Stimulated activated CD4-positive, alpha-beta T cell treated with anti-CD3 and anti-CD28 coated beads, Interleukin-15, amount 100 ng/mL, for 48 hours (primary cell): ENCODE measurements at regions not wholly inside any gene's neighbourhood (a gene's known extent, or its start where the extent isn't known, plus 50 kb on each side); places are given as distances from the start of the nearest gene placed in this dataset.
"Not testable (repeated sequence)": the region's sequence is repeated elsewhere in the genome, so short reads cannot be mapped to it uniquely, and the experiment has no call there.

ENCODE experiments used
- DNase-seq, 2 donors: peaks; one replicate each; pipeline ENCODE4 v3.0.0-alpha.2; 2020; ENCODE audit warnings: low read depth in 2 of 2

DNA sequence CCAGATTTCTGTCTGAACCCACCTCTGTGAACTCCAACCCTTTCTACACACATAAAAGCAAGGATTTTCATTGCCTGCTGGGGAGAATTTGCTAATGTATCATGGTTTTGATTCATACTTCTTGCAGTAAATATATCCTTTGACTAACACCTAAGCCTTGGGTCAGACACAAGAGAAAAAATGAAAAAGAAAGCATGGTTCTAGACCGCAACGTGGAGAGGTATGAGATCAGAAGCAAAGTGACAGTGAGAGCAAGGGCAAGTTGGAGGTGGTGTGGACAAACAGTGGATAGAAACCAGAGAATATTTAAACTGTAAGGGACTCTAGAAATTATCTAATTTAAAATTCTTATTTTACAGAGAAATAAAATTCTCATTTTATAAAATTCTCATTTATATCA is 212.9 kb upstream of the SEMA6A start:
- no peak for DNase-seq

DNA sequence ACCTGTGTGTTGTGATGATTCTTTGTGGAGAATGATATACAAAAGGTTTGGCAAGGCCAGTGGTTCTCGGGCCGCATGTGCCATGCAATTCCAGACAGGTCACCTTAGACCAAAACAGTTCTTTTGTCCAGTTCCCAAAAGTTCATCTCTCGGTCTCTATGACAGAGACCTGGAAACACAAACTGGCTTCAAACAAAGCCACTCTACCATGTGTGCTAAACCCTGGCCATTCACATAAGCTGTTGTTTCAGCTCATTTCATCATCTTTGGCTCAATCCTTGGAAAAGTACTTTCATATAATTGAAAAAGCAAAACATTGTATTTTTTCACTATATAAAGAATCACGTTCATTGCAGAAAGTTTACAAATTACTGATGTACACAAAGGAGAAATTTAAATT is 210.5 kb upstream of the SEMA6A start:
- no peak for DNase-seq

DNA sequence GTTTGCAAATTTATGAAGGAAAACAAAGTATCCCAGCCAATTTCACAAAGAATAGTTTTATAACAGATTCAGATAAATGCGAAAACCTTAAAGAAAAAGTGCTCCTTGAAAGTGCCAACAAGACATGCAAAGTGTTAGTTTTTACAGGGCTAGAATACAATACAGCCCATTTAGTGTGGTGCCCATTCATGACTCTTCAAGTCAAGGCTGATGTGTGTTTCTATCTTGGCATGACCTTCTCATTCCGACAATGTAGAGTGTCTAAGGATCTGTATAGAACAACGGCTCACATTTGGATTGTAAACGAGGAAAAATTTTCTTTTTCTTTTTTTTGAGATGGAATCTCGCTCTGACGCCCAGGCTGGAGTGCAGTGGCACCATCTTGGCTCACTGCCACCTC is 205.2 kb upstream of the SEMA6A start:
- DNase-seq, result no peak

DNA sequence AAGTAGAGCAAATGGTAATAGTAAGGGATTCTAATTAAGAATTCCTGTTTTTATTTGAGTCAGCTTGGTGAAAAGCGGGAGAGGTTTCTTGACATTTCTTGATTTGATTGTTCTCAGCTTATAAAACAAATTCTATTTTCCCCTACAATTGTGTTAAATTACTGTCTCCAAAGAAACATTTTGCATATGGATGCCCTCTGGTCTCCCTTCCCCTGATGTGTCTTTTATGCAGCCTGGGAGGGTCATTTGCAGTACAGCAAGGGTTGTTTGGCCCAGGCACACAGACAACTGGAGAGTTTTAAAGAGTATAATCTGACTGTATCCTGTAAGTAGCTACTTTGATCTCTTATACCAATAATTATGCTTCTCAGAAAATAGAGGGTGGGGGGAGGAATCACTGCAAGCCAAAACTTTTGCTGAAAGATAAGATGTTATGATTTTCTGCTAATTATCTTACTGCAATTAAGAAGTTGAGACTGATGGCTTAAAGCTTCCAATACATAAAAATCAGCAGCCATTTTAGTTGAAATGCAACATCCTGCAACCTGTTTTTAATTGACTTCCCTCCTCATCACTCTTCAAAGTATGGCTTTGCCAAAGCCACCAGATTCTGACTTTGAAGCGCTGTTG is 204.1 kb upstream of the SEMA6A start:
- no peak for DNase-seq

DNA sequence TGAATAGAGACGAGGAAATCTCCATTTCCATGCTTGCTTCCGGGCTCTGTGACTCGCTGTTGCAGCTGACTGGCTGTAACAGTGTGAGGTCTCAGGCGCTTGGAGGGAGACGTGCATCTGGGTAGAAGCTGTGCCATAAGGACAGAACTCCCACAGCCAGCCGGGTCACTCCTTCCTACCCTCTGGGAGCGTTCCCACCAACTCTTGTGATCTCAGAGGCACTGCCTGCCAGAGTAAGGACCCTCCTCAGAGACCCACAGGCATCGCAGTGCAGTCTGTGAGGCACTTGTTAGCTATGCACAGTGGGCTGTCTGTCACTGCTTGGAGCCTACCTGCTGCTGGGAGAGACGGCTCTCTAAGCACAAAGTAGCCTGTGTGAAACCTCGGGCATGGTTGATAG is 203.4 kb upstream of the SEMA6A start:
- DNase-seq, result no peak

DNA sequence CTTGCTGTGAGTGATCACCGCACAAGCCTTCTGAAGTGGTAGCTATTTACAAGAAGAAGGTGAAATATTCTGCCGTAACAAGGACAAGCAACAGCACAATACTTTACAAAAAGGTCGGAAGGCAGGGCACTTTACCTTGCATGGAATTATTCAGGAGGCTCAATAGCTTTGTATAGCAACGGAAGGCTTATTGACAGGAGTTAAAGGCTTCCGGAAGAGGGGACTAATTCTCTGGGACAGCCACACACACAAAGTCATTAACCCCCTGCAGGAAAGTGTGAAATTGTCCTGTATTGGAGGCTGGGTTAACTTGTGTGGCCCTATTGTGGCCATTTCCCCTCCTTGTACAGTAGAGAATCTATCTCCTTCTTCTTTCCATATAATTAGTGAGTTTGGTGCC is 199.3 kb upstream of the SEMA6A start:
- no peak for DNase-seq

DNA sequence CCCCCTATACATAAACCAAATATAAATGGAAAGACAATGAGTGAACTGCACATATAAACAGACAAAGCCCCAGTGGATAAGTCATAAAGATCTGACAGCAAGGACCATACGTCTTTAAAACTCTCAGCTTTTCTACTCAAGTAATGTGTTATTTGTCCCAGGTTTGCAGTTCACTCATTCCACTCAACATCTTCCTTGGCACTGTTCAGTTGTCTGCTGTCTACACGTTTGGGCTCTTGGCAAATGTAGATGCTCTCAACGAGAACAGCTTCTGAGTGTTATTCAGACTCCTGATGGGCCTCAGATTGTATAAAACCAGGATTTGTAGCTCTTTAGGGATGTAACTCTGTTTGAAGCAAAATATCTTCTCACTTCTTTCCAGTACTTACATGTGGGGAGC is 198.2 kb upstream of the SEMA6A start:
- DNase-seq, result no peak

DNA sequence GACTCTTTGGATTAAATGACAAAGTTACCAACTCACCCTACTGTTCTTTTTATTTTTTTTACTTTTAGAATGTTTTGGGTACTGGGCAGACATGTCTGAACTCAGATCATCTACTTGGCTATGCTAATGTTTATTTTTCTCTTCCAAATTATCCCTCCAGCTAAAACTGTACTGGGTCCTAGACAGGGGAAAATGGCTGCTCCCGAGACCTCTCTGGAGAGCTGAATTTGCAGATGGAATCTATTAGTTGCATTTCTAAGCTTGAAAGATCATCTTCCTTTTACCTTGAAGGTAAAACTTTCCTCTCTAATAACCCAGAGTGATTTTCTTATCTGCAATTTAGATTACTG is 197.5 kb upstream of the SEMA6A start:
- DNase-seq, result no peak

DNA sequence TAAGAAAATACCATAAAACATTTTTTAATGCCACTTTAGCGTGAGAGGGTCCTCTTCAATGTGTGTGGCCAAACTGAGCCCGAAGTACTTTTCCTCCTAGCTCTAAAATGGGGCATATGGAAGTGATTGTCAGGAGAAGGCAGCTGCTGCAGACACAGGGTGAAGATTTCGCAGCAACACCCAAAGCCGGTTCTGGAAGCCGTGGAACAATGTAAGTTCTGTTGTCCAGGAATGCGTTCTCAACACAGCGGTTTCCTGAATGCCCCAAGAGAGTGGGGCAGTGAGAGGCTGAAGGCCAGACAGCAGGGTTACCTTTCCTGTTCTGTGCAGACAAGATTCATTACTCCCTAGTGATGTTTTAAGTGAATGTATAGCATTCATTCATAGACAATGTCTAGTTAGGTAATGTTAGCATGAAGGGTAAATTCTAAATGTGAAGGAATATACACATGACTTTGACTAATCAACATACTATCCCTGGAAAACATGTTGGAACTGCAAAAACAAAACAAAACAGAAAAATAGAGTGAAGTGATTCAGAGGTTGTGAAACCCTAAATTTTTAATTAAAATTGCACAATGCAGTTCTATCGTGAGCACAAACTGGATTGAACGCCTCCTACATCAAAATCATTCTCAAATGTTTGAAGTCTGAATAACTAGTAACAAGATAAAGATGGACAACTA is 197.0 kb upstream of the SEMA6A start:
- DNase-seq, result no peak

DNA sequence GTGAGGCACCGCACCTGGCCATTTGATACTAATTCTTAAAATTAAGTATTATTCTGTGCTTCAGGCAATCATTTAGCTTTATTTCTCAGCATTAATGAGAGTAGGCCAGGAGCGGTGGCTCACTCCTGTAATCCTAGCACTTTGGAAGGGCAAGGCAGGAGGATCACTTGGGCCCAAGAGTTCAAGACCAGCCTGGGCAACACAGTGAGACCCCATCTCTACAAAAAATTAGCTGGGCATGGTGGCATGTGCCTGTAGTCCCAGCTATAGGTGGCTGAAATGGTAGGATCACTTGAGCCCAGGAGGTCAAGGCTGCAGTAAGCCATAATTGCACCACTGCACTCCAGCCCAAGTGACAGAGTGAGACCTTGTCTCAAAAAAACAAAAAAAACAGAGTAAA is 195.3 kb upstream of the SEMA6A start:
- not testable (repeated sequence) for DNase-seq

DNA sequence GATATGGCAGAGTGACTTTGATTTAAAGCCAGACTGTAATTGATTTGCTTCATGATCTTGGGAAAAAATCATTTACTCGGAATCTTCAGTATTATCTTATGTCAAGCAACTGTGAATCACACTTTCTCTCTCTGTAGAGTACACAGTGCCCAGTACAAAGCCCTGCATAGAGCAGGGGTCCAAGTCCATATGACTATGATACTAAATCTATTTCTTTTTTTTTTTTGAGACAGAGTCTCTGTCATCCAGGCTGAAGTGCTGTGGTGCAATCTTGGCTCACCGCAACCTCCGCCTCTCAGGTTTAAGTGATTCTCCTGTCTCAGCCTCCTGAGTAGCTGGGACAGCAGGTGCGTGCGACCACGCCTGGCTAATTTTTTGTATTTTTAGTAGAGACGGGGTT is 194.8 kb upstream of the SEMA6A start:
- DNase-seq, result no peak

DNA sequence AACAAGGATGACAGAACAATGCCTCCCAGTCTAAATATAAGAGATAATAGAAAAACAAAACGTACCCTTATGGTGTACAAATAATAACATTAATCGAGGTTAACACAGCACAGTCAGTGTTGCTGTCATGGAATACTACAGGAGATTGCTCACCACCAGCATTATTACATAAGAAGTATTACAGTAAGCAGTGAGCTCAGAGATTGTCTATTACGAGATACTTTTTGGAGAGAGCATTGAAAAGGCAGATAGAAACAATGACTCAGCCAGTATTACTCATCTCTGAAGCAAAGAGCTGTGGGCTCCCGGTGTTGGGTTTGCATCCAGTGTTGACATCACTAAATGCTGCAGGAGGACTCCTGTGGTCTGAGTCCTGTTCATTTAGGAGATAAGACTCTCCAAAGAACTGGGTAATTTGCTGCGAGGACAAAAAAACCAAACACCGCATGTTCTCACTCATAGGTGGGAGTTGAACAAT is 191.9 kb upstream of the SEMA6A start:
- DNase-seq, result peak in 1 of 2 donors; percentile 2

DNA sequence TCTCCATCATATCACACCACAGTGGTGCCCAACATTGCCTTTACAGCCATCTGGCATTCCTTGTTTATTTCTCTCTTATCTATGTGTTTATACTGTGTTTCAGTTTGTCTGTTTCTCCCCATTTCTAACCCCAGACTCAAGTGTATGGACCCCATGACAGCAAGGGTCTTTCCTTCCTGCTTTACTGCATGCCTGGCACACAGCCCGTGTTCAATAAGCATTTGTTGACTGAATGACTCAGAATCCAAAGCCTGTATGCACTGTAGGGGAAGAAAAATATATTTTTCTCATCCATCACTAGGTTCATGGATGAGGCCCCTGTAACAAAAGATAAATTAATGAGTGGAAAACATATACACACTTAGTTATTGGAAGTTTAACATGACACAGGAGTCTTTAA is 190.8 kb upstream of the SEMA6A start:
- DNase-seq, result no peak

DNA sequence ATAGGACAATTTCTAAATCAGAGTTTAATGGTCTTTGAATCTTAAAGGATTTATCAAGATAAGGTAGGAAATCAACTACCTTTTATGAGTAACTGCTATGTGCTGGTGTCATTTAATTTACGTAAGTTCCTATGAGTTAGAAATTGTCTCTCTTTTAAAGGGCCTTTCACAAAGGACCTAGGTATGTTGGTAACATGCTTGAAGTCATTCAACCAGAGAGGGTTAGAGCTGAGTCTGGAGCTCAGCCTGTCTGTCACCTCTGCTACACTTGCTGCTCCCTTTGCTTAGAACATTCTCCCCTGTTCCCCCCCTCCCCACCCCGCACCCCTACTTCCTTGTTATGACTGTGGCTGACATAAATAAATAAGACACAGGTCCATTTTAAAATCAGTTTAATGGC is 190.3 kb upstream of the SEMA6A start:
- no peak for DNase-seq

DNA sequence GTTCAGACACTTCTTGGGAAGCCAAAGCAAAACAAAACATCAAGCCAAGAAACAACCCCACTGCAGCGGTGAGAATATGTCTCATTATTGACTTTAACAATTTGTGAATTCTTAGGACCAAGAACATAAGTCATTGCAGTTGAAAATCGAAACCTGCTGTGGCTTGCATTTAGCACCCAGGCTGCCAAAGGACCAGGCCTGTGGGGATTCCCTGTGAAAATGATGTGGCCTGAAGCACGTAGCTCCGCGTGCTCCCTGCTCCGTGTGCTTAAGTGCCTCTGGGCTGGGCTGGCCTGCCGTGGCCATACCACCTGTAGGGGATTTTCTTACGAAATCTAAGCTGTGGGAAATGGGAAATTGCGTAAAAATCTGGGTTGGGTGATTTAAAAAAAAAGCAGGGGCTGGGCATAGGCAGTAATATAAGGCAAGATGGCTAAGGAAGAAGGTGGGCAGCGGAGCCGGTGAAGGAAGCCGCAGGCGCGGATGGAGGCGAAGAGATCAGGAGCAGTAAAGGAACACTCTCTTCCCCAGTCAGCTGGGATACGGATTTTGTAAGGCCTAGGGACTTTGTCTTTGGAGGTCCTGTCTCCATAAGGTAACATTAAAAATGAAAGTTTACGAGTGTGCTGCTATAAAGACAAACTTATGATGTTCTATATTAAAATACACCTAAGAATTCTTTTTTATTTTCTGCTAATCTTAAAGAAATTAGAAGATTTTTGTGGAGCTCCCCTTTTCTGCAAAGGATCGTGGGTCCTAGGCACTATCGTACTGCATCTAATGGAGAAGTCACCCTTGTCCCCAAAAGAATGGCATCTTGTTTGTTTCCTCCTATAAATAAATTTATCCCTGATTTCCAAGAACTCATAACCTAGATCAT is 189.6 kb upstream of the SEMA6A start:
- DNase-seq, result no peak

DNA sequence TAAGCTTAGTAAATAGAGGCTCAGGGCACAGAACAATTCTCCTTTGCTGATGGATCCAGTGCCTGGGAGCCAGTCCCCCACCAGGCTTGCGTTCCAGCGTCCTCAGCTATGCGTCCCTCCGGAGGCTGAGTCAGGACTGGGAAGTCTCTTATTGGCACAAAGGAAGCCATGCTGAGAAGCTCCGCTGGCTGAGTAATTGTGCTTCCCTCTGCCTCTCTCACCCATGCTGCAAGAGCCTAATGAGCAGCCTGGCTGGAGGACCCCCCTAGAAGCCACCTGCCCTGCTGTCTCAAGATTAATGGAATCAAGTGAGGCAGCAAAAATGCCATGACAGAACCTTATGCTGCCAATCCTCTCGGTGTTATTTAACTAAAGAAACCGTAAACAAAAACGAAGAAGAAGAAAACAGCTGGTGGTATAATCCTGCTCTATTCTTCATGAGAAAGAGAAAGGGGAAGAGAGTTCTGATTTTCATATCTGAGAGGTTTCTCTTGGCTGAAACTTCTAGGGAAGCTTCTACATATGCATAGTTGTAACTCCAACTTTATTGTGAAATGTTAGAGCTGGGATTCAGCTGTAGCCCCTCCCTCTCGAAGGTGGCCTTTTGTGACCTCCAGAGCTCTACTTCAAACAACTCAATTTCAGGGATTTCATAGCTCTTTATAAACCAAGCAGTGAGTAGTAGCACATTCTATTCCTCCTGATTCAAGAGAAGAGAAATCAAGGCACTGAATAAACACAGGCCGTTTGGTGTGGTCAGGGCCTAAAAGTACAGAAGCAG is 185.4 kb upstream of the SEMA6A start:
- no peak for DNase-seq

DNA sequence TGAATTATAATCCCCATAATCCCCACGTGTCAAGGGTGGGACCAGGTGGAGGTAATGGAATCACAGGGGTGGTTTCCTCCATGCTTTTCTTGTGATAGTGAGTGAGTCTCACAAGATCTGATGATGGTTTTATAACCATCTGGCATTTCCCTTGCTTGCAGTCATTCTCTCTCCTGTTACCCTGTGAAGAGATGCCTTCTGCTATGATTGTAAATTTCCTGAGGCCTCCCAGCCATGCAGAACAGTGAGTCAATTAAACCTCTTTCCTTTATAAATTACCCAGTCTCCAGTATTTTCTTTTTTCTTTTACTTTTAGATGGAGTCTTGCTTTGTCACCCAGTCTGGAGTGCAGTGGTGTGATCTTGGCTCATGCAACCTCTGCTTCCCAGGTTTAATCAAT is 182.7 kb upstream of the SEMA6A start:
- DNase-seq, result no peak

DNA sequence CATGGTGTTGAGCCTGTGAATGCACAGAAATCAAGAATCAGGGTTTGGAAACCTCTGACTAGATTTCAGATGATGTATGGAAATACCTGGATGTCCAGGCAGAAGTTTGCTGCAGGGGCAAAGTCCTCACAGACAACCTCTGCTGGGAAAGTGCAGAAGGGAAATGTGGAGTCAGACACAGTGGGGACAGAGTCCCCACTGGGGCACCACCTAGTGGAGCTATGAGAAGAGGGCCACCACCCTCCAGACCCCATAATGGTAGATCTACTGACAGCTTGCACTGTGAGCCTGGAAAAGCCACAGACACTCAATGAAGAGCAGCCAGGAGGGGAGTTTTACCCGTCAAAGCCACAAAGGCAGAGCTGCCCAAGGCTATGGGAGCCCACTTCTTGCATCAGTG is 181.9 kb upstream of the SEMA6A start:
- DNase-seq, result no peak

DNA sequence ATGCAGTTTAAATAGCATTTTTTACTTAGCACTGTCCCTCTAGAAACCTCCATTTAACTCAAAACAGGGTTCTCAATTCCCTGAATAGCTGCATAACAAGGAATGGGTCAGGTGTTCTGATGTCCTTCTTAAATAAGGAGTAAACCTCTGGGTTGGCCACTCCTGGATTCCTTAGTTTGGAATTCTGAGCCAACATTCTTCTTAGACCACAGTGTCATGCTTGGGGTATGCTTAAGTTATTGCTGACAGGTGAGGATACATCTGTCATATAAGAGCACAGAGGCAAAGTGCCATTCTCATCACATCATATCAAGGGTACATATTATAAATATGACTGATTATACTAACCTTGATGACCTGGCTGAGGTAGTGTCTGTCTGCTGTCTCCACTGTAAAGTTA is 179.9 kb upstream of the SEMA6A start:
- DNase-seq, result no peak

DNA sequence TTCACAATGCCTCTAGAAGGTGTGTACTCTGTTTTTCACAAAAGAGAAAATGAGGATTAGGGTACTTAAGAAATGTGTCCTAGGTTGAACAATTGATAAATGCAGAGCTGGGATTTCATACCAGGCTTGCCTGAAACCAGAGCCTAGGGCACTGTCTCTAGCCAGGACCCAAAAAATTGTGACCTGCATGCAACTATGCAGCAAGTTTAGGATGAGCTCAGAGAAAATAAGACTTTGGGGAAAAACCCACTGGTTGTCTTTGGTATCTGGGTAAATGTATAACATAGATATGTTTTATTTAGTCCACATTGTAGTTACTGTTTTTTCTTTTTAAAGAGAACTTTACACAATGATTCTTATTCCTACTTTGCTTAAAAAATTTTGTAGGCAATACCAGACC is 177.1 kb upstream of the SEMA6A start:
- no peak for DNase-seq

DNA sequence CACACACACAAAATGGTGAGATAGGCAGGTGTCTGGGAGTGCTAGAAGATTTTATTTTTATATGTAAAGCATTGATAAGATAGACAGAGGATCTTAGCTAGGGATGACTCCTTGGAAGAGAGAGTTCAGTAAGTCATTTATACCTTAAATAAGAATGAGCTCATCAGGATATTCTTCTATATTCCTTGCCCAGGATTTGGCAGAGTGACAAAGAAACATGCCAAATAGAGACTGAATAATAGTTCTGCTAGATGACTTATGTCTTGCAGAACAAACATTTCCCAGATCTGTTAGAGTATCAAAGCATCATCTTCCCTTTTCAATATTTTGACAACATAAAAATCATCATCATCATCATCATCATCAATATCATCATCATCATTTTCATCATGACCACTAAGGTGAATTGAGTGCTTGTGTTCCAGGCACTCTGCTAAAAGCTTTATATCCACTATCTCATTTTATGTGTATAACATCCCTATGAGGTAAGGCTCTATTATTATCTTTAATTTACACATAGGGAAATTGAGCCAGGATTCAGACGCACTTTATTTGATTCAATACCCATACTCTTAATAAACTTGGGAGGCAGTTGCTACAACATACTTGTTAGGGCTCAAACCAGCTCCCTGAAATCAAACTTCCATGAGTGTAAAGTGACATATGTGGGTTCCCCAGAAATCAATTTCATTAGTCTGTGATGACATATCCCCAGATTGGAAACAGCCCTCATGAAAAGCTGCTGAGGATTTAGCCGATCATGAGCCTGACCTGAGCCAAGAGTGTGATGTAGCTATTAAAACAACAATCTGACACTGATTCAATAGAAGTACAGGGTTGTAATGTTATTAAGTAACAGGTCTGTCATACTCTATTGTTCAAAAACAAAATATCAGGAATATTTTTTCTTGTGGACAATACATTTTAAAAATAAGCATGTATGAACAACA is 176.3 kb upstream of the SEMA6A start:
- DNase-seq, result no peak
